Osteoblast (primary cell): ENCODE measurements at regions not wholly inside any gene's neighbourhood (a gene's known extent, or its start where the extent isn't known, plus 50 kb on each side); places are given as distances from the start of the nearest gene placed in this dataset.
"Not testable (repeated sequence)": the region's sequence is repeated elsewhere in the genome, so short reads cannot be mapped to it uniquely, and the experiment has no call there.

ENCODE experiments used
- DNase-seq: peaks from one replicate; pipeline ENCODE4 v3.0.0; 2011; ENCODE audit warnings: low spot score, mixed read lengths; ENCODE audit not compliant: insufficient read length; ENCODE audit errors: missing footprints
- H2AFZ ChIP-seq: 2 replicates; pipeline ENCODE4 v1.6.0; 2011; ENCODE audit warnings: mild to moderate bottlenecking, low read length
- H3K27ac ChIP-seq: 2 replicates; pipeline ENCODE4 v1.5.1; 2011; ENCODE audit warnings: mild to moderate bottlenecking, low read depth, low read length, moderate library complexity
- H3K27me3 ChIP-seq: 2 replicates; pipeline ENCODE4 v1.6.0; 2012; ENCODE audit warnings: mild to moderate bottlenecking, control low read depth, inconsistent platforms, low read length, moderate library complexity; ENCODE audit not compliant: insufficient read depth
- H3K36me3 ChIP-seq: 2 replicates; pipeline ENCODE4 v1.5.1; 2011; ENCODE audit warnings: mild to moderate bottlenecking, low read length, control low read depth, moderate library complexity; ENCODE audit not compliant: insufficient read depth
- H3K4me1 ChIP-seq: 2 replicates; pipeline ENCODE4 v1.5.1; 2011; ENCODE audit warnings: mild to moderate bottlenecking, low read length, control low read depth, moderate library complexity; ENCODE audit not compliant: insufficient read depth
- H3K4me2 ChIP-seq: 2 replicates; pipeline ENCODE4 v1.6.0; 2011; ENCODE audit warnings: mild to moderate bottlenecking, low read length; ENCODE audit not compliant: insufficient read depth
- H3K4me3 ChIP-seq: fragments of 200-600 bp; sonication (generic); 3 replicates; pipeline ENCODE4 v1.5.1; 2012; ENCODE audit warnings: mild to moderate bottlenecking, low read length, inconsistent platforms; ENCODE audit not compliant: insufficient read depth
- H3K79me2 ChIP-seq: 2 replicates; pipeline ENCODE4 v1.6.0; 2012; ENCODE audit warnings: mild to moderate bottlenecking, low read length, control low read depth, inconsistent platforms; ENCODE audit not compliant: insufficient read depth
- H3K9me3 ChIP-seq: 2 replicates; pipeline ENCODE4 v1.5.1; 2011; ENCODE audit warnings: low read depth, low read length, control low read depth
- H4K20me1 ChIP-seq: 2 replicates; pipeline ENCODE4 v1.6.0; 2012; ENCODE audit warnings: mild to moderate bottlenecking, low read length, control low read depth; ENCODE audit not compliant: insufficient read depth

GRCh38 chr5:178050873-178051272, 54.8 kb upstream of the PROP1 start:
- not testable (repeated sequence) for H3K79me2 ChIP-seq, H3K4me1 ChIP-seq, H3K9me3 ChIP-seq, H3K27ac ChIP-seq, H4K20me1 ChIP-seq, H3K4me3 ChIP-seq, H3K27me3 ChIP-seq, DNase-seq, H3K4me2 ChIP-seq, H2AFZ ChIP-seq, H3K36me3 ChIP-seq

- H4K20me1 ChIP-seq, H3K36me3 ChIP-seq, H3K27me3 ChIP-seq, DNase-seq, H3K4me2 ChIP-seq, H3K79me2 ChIP-seq, H3K4me1 ChIP-seq, H3K4me3 ChIP-seq, H3K27ac ChIP-seq, H3K9me3 ChIP-seq, H2AFZ ChIP-seq: not testable (repeated sequence)
Observed at GRCh38 chr5:178047943-178048342, 51.9 kb upstream of the PROP1 start.

DNA sequence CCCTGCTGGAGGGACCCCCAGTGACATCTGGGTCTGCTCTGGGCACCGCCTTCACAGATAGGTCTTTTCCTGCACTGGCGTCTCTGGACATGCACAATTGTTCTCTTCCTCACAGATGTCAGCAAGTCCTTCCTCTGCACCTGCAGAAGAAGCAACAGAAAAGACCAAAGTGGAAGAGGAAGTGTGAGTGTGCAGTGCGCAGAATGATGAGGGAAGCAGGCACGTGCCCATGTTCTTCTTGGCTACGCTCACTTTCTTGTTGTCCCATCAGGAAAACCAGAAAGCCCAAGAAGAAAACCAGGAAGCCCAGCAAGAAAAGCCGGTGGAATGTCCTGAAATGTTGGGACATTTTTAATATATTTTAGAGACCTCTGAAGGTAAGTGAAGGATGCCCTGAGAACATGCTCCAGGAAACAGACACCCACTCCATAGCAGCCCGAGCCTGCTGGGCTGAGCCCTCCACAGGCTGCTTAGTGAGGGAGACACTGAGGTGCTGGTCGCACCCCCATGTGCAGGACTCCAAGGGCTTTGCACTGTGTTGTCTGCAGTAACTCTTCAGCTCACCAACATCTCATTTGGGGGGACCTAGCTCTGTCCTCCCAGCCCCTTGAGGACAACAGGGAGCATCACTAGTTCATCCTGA, 50.8 kb upstream of the PROP1 start:
- not testable (repeated sequence) for H4K20me1 ChIP-seq, H3K9me3 ChIP-seq, H2AFZ ChIP-seq, H3K4me3 ChIP-seq, H3K4me2 ChIP-seq, H3K36me3 ChIP-seq, DNase-seq, H3K27ac ChIP-seq, H3K27me3 ChIP-seq, H3K79me2 ChIP-seq, H3K4me1 ChIP-seq

- H3K79me2 ChIP-seq, H3K9me3 ChIP-seq, H2AFZ ChIP-seq, H3K4me1 ChIP-seq, H3K4me3 ChIP-seq, H4K20me1 ChIP-seq, H3K4me2 ChIP-seq, DNase-seq, H3K27ac ChIP-seq, H3K36me3 ChIP-seq, H3K27me3 ChIP-seq: not testable (repeated sequence)
Observed at GRCh38 chr5:178045963-178046362, 49.9 kb upstream of the PROP1 start.
